ENCODE measurements at regions not wholly inside any gene's neighbourhood (a gene's known extent, or its start where the extent isn't known, plus 50 kb on each side); places are given as distances from the start of the nearest gene placed in this dataset.

GRCh38 chr2:150885236-150885635 is 376.4 kb downstream of the RBM43 start:
- no peak for ATAC-seq
- H3K4me3 Mint-ChIP-seq: no peak overlapping the region
- no peak for TF ChIP-seq CTCF (IDR thresholded peaks at IDR 0.05)
- H3K27ac Mint-ChIP-seq: no peak overlapping the region
- POLR2A ChIA-PET: no interaction called here
- CTCF ChIA-PET: no interaction called here
- no peaks in the 10 kb centered on the region for H3K9me3 Mint-ChIP-seq
- no peaks in the 10 kb centered on the region for H3K4me1 Mint-ChIP-seq (ENCODE audit: low read depth)
- no peak for DNase-seq
- intact Hi-C loops (cut with micrococcal nuclease): no loop called here
- H3K36me3 Mint-ChIP-seq (ENCODE audit: low read depth): no peaks in the 10 kb centered on the region
- H3K27me3 Mint-ChIP-seq: no peaks in the 10 kb centered on the region

- ATAC-seq (no peak), DNase-seq (no peak)
- Mint-ChIP-seq H3K4me1 (ENCODE audit: low read depth) (no peaks in the 10 kb centered on the region), H3K27me3 (no peaks in the 10 kb centered on the region), H3K27ac (no peak overlapping the region), H3K36me3 (ENCODE audit: low read depth) (no peaks in the 10 kb centered on the region), H3K9me3 (no peaks in the 10 kb centered on the region), H3K4me3 (no peak overlapping the region)
- CTCF ChIA-PET: no interaction called here
- POLR2A ChIA-PET: no interaction called here
- no peak for TF ChIP-seq CTCF (IDR thresholded peaks at IDR 0.05)
- intact Hi-C loops (cut with micrococcal nuclease): no loop called here
Observed at GRCh38 chr2:150883613-150883895, 378.1 kb downstream of the RBM43 start.

- no peak overlapping the region for H3K4me3 Mint-ChIP-seq
- ChIA-PET POLR2A (interaction anchor here (1.2 kb wide), 1 partner anchor 27 kb away, joined by 3 read pairs; no protein-coding TSS in a partner anchor), CTCF (no interaction called here)
- intact Hi-C loops (cut with micrococcal nuclease): no loop called here
- ATAC-seq: no peak
- no peak for TF ChIP-seq CTCF (IDR thresholded peaks at IDR 0.05)
- no peak overlapping the region for H3K27ac Mint-ChIP-seq
- no peaks in the 10 kb centered on the region for H3K9me3 Mint-ChIP-seq
- peaks cover 2% of the 10 kb centered on the region for H3K27me3 Mint-ChIP-seq
- no peaks in the 10 kb centered on the region for H3K36me3 Mint-ChIP-seq (ENCODE audit: low read depth)
- no peak for DNase-seq
- H3K4me1 Mint-ChIP-seq (ENCODE audit: low read depth): no peaks in the 10 kb centered on the region
Observed at GRCh38 chr2:150882751-150883612, 378.7 kb downstream of the RBM43 start.

- POLR2A ChIA-PET: interaction anchor here (0.6 kb wide), 1 partner anchor 34 kb away, joined by 3 read pairs; no protein-coding TSS in a partner anchor
- Mint-ChIP-seq H3K9me3 (no peaks in the 10 kb centered on the region), H3K4me3 (no peak overlapping the region), H3K36me3 (ENCODE audit: low read depth) (no peaks in the 10 kb centered on the region), H3K27me3 (peaks cover 2% of the 10 kb centered on the region), H3K4me1 (ENCODE audit: low read depth) (no peaks in the 10 kb centered on the region), H3K27ac (no peak overlapping the region)
- no peak for ATAC-seq
- no peak for DNase-seq
- CTCF ChIA-PET: no interaction called here
- intact Hi-C loops (cut with micrococcal nuclease): no loop called here
- TF ChIP-seq CTCF (IDR thresholded peaks at IDR 0.05): no peak
Observed at GRCh38 chr2:150880986-150881385, 380.7 kb downstream of the RBM43 start.

- peaks cover 2% of the 10 kb centered on the region for H3K27me3 Mint-ChIP-seq
- H3K36me3 Mint-ChIP-seq (ENCODE audit: low read depth): no peaks in the 10 kb centered on the region
- H3K4me3 Mint-ChIP-seq: no peak overlapping the region
- intact Hi-C loops (cut with micrococcal nuclease): no loop called here
- no peaks in the 10 kb centered on the region for H3K4me1 Mint-ChIP-seq (ENCODE audit: low read depth)
- no peak overlapping the region for H3K27ac Mint-ChIP-seq
- DNase-seq: peak; percentile 1
- no peaks in the 10 kb centered on the region for H3K9me3 Mint-ChIP-seq
- POLR2A ChIA-PET: interaction anchor here (0.5 kb wide), 1 partner anchor 485 kb away, joined by 3 read pairs; no protein-coding TSS in a partner anchor
- no peak for ATAC-seq
- CTCF ChIA-PET: interaction anchor here (0.9 kb wide), 1 partner anchor 361 kb away, joined by 3 read pairs; no protein-coding TSS in a partner anchor
- no peak for TF ChIP-seq CTCF (IDR thresholded peaks at IDR 0.05)
Observed at GRCh38 chr2:150878356-150878755, 383.3 kb downstream of the RBM43 start.
